ENCODE measurements at regions not wholly inside any gene's neighbourhood (a gene's known extent, or its start where the extent isn't known, plus 50 kb on each side); places are given as distances from the start of the nearest gene placed in this dataset.
"Not testable (repeated sequence)": the region's sequence is repeated elsewhere in the genome, so short reads cannot be mapped to it uniquely, and the experiment has no call there.

- DNase-seq = not testable (repeated sequence)
Observed at GRCh38 chr5:50590444-50591189, 75.8 kb upstream of the PARP8 start.

GRCh38 chr5:50591338-50591737 is 75.1 kb upstream of the PARP8 start:
- not testable (repeated sequence) for DNase-seq

- DNase-seq = no peak
Observed at GRCh38 chr5:50593681-50594080, 72.8 kb upstream of the PARP8 start.

GRCh38 chr5:50595199-50595598 is 71.2 kb upstream of the PARP8 start:
- no peak for DNase-seq

GRCh38 chr5:50601576-50601975 is 64.9 kb upstream of the PARP8 start:
- DNase-seq = not testable (repeated sequence)

- no peak for DNase-seq
Observed at GRCh38 chr5:50606179-50606578, 60.3 kb upstream of the PARP8 start.

GRCh38 chr5:50607456-50607855 is 59.0 kb upstream of the PARP8 start:
- DNase-seq = not testable (repeated sequence)

- DNase-seq = not testable (repeated sequence)
Observed at GRCh38 chr5:50607953-50608705, 58.3 kb upstream of the PARP8 start.

- DNase-seq = not testable (repeated sequence)
Observed at GRCh38 chr5:50613057-50613456, 53.4 kb upstream of the PARP8 start.
